ENCODE measurements at regions not wholly inside any gene's neighbourhood (a gene's known extent, or its start where the extent isn't known, plus 50 kb on each side); places are given as distances from the start of the nearest gene placed in this dataset.

DNA sequence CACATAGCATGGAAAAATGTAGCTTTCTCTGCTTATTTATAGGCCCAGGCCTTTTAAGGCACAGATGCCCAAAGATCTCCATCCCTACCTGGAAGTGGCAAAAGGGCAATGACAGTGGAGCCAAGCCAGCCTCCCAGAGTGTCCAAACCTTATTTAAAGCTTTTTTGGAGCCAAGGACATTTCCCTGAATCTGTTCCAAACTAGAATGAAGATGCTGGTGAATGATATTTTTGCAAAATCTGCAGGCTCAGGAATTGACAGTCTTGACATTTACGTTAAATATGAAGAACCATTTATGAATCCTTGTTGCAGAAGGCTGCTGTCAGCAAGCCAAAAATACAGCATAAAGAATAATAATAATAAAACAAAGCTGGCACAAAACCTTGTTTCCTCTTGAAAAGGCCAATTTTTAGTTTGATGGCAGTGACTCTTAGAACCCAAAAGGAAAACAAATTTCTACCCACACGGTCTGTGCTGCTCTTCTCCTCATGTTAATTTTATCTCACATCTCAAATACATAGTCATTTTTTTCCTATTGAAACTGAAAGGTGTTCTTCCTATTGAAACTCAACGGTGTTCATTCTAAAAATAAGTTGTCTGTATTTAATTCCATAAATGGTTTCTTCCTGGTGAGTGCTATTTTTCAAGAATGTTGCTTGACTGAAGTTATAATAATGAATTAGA lies 206.3 kb upstream of the TBL1X start:
- TF ChIP-seq POLR2AphosphoS5 (IDR thresholded peaks at IDR 0.05), result no peak
- TF ChIP-seq, protein P1, sequence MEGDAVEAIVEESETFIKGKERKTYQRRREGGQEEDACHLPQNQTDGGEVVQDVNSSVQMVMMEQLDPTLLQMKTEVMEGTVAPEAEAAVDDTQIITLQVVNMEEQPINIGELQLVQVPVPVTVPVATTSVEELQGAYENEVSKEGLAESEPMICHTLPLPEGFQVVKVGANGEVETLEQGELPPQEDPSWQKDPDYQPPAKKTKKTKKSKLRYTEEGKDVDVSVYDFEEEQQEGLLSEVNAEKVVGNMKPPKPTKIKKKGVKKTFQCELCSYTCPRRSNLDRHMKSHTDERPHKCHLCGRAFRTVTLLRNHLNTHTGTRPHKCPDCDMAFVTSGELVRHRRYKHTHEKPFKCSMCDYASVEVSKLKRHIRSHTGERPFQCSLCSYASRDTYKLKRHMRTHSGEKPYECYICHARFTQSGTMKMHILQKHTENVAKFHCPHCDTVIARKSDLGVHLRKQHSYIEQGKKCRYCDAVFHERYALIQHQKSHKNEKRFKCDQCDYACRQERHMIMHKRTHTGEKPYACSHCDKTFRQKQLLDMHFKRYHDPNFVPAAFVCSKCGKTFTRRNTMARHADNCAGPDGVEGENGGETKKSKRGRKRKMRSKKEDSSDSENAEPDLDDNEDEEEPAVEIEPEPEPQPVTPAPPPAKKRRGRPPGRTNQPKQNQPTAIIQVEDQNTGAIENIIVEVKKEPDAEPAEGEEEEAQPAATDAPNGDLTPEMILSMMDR (IDR thresholded peaks at IDR 0.05 in 8 of 11, conservative IDR thresholded peaks at IDR 0.05 in 3 of 11), result no peak
- TF ChIP-seq POLR2A (IDR thresholded peaks at IDR 0.05), result no peak
